Mammary epithelial cell (primary cell): ENCODE measurements at regions not wholly inside any gene's neighbourhood (a gene's known extent, or its start where the extent isn't known, plus 50 kb on each side); places are given as distances from the start of the nearest gene placed in this dataset.

Experiments
- EZH2 ChIP-seq: IDR thresholded peaks from 2 replicates; pipeline ENCODE4 v1.6.1; 2012; ENCODE audit warnings: low read length, inconsistent platforms, borderline replicate concordance
- TF ChIP-seq, protein P1 (sequence below), 2 donors: IDR thresholded peaks in 1 of 2; conservative IDR thresholded peaks in 1 of 2; 2 replicates each; pipeline ENCODE4 v1.5.1; 2011 to 2012; ENCODE audit warnings: inconsistent platforms in 2 of 2, low read length in 2 of 2, mild to moderate bottlenecking in 2 of 2, control low read depth in 1 of 2, low read depth in 1 of 2; ENCODE audit not compliant: insufficient read depth in 1 of 2; ENCODE audit errors: extremely low read depth in 1 of 2

GRCh38 chr21:31497914-31498313, 153.9 kb upstream of the TIAM1 start:
- TF ChIP-seq, protein P1, sequence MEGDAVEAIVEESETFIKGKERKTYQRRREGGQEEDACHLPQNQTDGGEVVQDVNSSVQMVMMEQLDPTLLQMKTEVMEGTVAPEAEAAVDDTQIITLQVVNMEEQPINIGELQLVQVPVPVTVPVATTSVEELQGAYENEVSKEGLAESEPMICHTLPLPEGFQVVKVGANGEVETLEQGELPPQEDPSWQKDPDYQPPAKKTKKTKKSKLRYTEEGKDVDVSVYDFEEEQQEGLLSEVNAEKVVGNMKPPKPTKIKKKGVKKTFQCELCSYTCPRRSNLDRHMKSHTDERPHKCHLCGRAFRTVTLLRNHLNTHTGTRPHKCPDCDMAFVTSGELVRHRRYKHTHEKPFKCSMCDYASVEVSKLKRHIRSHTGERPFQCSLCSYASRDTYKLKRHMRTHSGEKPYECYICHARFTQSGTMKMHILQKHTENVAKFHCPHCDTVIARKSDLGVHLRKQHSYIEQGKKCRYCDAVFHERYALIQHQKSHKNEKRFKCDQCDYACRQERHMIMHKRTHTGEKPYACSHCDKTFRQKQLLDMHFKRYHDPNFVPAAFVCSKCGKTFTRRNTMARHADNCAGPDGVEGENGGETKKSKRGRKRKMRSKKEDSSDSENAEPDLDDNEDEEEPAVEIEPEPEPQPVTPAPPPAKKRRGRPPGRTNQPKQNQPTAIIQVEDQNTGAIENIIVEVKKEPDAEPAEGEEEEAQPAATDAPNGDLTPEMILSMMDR (conservative IDR thresholded peaks at IDR 0.05 in 1 of 2, IDR thresholded peaks at IDR 0.05 in 1 of 2; ENCODE audit: extremely low read depth in 1 of 2, insufficient read depth in 1 of 2, low read depth in 1 of 2, low read length in 2 of 2) = no peak
- TF ChIP-seq EZH2 = no peak
